ENCODE measurements at regions not wholly inside any gene's neighbourhood (a gene's known extent, or its start where the extent isn't known, plus 50 kb on each side); places are given as distances from the start of the nearest gene placed in this dataset.

- Histone ChIP-seq H3K4me3 (ENCODE audit: low read length) (no peak overlapping the region), H3K27me3 (ENCODE audit: control insufficient read depth, insufficient read depth, low read length) (no peaks in the 10 kb centered on the region), H3K4me1 (ENCODE audit: control insufficient read depth, insufficient read depth, low read length) (no peaks in the 10 kb centered on the region), H3K27ac (ENCODE audit: low read length) (no peak overlapping the region), H3K9me3 (ENCODE audit: control insufficient read depth, insufficient read depth, low read length) (no peaks in the 10 kb centered on the region), H3K36me3 (ENCODE audit: control insufficient read depth, insufficient read depth, low read length) (no peaks in the 10 kb centered on the region)
- intact Hi-C loops (cut with micrococcal nuclease) = no loop called here
- ATAC-seq (no peak), DNase-seq (no peak)
- H3K9me3 Mint-ChIP-seq = peaks cover 11 to 16% of the 10 kb centered on the region in 2 donors
- WGBS (ENCODE audit: insufficient coverage) = 68% methylated on average over 3 of the region's 3 CpGs
- TF ChIP-seq, protein P1, sequence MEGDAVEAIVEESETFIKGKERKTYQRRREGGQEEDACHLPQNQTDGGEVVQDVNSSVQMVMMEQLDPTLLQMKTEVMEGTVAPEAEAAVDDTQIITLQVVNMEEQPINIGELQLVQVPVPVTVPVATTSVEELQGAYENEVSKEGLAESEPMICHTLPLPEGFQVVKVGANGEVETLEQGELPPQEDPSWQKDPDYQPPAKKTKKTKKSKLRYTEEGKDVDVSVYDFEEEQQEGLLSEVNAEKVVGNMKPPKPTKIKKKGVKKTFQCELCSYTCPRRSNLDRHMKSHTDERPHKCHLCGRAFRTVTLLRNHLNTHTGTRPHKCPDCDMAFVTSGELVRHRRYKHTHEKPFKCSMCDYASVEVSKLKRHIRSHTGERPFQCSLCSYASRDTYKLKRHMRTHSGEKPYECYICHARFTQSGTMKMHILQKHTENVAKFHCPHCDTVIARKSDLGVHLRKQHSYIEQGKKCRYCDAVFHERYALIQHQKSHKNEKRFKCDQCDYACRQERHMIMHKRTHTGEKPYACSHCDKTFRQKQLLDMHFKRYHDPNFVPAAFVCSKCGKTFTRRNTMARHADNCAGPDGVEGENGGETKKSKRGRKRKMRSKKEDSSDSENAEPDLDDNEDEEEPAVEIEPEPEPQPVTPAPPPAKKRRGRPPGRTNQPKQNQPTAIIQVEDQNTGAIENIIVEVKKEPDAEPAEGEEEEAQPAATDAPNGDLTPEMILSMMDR (IDR thresholded peaks at IDR 0.05) = no peak
- H3K4me3 Mint-ChIP-seq = no peak overlapping the region
- no peaks in the 10 kb centered on the region for H3K36me3 Mint-ChIP-seq
- H3K27ac Mint-ChIP-seq = no peak overlapping the region
- no peaks in the 10 kb centered on the region for H3K4me1 Mint-ChIP-seq
- no peaks in the 10 kb centered on the region for H3K27me3 Mint-ChIP-seq (ENCODE audit: low read depth in 2 of 2)
These were observed 794.2 kb downstream of the TFAP2A start for GRCh38 chr6:9620687-9621086.

DNA sequence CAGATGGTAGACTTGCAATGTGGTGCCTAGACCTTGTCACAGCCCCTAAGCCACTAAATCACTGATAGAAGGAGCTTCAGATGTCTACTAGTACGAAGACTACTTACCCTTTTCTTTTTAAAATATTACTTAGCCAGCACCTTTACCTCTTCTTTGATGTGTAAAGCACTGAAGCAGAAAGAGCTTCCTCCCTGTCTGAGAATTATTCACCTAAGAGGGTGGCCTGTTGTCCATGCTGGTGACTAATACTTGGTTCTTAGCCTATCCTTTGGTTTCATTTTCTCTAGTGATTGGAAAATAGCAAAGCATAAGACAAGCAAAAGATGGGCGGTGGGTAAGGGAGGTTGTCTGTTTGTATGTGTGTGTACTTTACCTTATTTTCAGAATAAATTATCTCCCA, 794.6 kb downstream of the TFAP2A start:
- Mint-ChIP-seq H3K4me1 (no peaks in the 10 kb centered on the region), H3K36me3 (no peaks in the 10 kb centered on the region), H3K9me3 (peaks cover 11 to 18% of the 10 kb centered on the region in 2 donors), H3K27me3 (ENCODE audit: low read depth in 2 of 2) (no peaks in the 10 kb centered on the region), H3K4me3 (no peak overlapping the region), H3K27ac (no peak overlapping the region)
- Histone ChIP-seq H3K27ac (ENCODE audit: low read length) (no peak overlapping the region), H3K36me3 (ENCODE audit: control insufficient read depth, insufficient read depth, low read length) (no peaks in the 10 kb centered on the region), H3K27me3 (ENCODE audit: control insufficient read depth, insufficient read depth, low read length) (no peaks in the 10 kb centered on the region), H3K4me3 (ENCODE audit: low read length) (no peak overlapping the region), H3K9me3 (ENCODE audit: control insufficient read depth, insufficient read depth, low read length) (no peaks in the 10 kb centered on the region), H3K4me1 (ENCODE audit: control insufficient read depth, insufficient read depth, low read length) (no peaks in the 10 kb centered on the region)
- ATAC-seq (no peak), DNase-seq (no peak)
- TF ChIP-seq, protein P1 (IDR thresholded peaks at IDR 0.05) = no peak
- 81% methylated on average over 1 of the region's 2 CpGs for WGBS (ENCODE audit: insufficient coverage)
- intact Hi-C loops (cut with micrococcal nuclease) = no loop called here

- intact Hi-C loops (cut with micrococcal nuclease) = no loop called here
- no peaks in the 10 kb centered on the region for H3K27me3 Mint-ChIP-seq (ENCODE audit: low read depth in 2 of 2)
- H3K9me3 Mint-ChIP-seq = peaks cover 8 to 9% of the 10 kb centered on the region in 2 donors
- TF ChIP-seq, protein P1 (IDR thresholded peaks at IDR 0.05) = no peak
- H3K4me1 ChIP-seq (ENCODE audit: control insufficient read depth, insufficient read depth, low read length) = no peaks in the 10 kb centered on the region
- H3K27me3 ChIP-seq (ENCODE audit: control insufficient read depth, insufficient read depth, low read length) = no peaks in the 10 kb centered on the region
- no peak overlapping the region for H3K4me3 ChIP-seq (ENCODE audit: low read length)
- no peak overlapping the region for H3K27ac Mint-ChIP-seq
- no peak overlapping the region for H3K4me3 Mint-ChIP-seq
- ATAC-seq = no peak
- H3K4me1 Mint-ChIP-seq = no peaks in the 10 kb centered on the region
- H3K27ac ChIP-seq (ENCODE audit: low read length) = no peak overlapping the region
- DNase-seq = no peak
- no peaks in the 10 kb centered on the region for H3K9me3 ChIP-seq (ENCODE audit: control insufficient read depth, insufficient read depth, low read length)
- no peaks in the 10 kb centered on the region for H3K36me3 ChIP-seq (ENCODE audit: control insufficient read depth, insufficient read depth, low read length)
- no peaks in the 10 kb centered on the region for H3K36me3 Mint-ChIP-seq
- 94% methylated on average over 6 of the region's 6 CpGs for WGBS (ENCODE audit: insufficient coverage)
These were observed 800.1 kb downstream of the TFAP2A start for GRCh38 chr6:9614778-9615177.

DNA sequence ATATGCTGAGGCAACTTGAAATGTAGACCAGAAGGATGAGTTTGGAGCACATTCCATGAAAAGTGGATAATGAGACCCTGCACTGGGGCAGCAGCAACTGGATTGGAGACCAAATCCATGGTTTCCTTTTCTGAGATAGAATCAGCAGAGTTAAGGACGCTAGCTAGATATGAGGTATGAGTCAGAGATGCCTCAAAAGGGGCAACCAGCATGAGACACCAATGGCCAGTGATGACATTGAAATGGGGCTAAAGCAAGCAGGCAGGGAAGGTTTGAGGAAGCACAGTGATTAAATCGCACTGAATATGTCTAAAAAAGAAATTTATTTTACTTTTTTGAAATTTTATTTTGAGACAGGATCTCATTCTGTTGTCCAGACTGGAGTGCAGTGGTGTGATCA, 802.4 kb downstream of the TFAP2A start:
- DNase-seq (no peak), ATAC-seq (no peak)
- Mint-ChIP-seq H3K4me1 (no peaks in the 10 kb centered on the region), H3K36me3 (no peaks in the 10 kb centered on the region), H3K27ac (no peak overlapping the region), H3K27me3 (ENCODE audit: low read depth in 2 of 2) (no peaks in the 10 kb centered on the region), H3K9me3 (peaks cover 6 to 9% of the 10 kb centered on the region in 2 donors), H3K4me3 (no peak overlapping the region)
- Histone ChIP-seq H3K36me3 (ENCODE audit: control insufficient read depth, insufficient read depth, low read length) (no peaks in the 10 kb centered on the region), H3K27me3 (ENCODE audit: control insufficient read depth, insufficient read depth, low read length) (no peaks in the 10 kb centered on the region), H3K4me3 (ENCODE audit: low read length) (no peak overlapping the region), H3K27ac (ENCODE audit: low read length) (no peak overlapping the region), H3K4me1 (ENCODE audit: control insufficient read depth, insufficient read depth, low read length) (no peaks in the 10 kb centered on the region), H3K9me3 (ENCODE audit: control insufficient read depth, insufficient read depth, low read length) (no peaks in the 10 kb centered on the region)
- TF ChIP-seq, protein P1 (IDR thresholded peaks at IDR 0.05) = no peak
- 75% methylated on average over 2 of the region's 2 CpGs for WGBS (ENCODE audit: insufficient coverage)
- intact Hi-C loops (cut with micrococcal nuclease) = no loop called here

Measured in natural killer cell (primary cell).